ENCODE measurements at regions not wholly inside any gene's neighbourhood (a gene's known extent, or its start where the extent isn't known, plus 50 kb on each side); places are given as distances from the start of the nearest gene placed in this dataset.

DNA sequence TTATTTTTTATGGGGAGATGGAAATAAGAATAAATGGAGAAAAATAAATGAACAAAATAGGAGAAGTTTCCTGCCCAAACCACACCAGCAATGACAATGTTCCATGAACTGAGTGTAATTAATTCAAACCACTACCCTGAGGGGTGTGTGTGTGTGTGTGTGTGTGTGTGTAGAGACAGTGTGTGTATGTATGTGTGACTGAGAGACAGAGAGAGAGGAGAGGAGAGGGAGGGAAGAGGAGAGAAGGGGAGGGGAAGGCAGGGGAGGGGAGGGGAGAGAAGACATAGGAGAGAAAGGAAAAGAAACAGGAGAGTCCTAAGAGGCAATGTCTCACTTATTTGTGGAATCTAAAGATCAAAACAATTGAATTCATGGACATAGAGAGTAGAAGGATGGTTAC lies 65.0 kb upstream of the POU2AF1 start:
- DNase-seq = peak; percentile 60 to 78

- peak; percentile 79 to 92 for DNase-seq
Observed at GRCh38 chr11:111443640-111444039, 64.6 kb upstream of the POU2AF1 start.

- DNase-seq = no peak
Observed at GRCh38 chr11:111443032-111443431, 64.0 kb upstream of the POU2AF1 start.

- no peak for DNase-seq
Observed at GRCh38 chr11:111441443-111441842, 62.4 kb upstream of the POU2AF1 start.

DNA sequence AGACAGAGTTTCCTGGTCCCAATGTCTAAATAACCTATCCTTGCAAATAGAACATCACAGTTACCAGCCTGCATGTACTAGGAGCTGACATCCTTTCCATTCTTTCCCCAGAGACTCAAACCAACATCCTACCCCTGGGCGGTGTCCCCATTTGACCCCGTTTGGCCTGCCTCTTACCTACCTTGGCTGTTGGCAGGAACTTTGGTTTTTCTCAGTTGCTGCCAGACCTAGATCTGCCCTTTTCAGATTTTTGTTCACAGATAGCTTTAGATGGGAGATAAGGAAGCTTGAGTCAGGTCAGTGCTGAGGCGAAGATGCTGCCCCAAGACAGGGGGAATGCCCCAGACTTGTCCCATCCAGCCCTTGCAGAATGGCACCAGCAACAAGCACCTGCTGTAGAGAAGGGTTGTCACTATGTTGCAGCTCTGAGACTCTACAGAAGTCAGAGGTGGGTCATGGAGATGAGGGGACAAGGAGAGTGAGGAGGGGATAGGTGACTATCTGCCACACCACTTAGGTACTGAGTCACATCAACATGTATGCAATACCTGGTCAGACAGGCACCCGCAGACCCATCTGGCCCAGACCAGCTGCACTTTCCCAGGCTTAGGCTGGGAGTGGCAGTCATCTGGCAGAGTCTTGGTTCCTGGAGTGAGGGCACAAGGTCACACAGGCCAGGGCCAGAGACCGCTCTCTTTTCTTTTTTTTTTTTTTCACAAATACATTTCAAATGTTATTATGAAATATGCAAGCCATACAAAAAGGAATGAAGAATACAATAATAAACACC lies 61.5 kb upstream of the POU2AF1 start:
- DNase-seq = no peak

DNA sequence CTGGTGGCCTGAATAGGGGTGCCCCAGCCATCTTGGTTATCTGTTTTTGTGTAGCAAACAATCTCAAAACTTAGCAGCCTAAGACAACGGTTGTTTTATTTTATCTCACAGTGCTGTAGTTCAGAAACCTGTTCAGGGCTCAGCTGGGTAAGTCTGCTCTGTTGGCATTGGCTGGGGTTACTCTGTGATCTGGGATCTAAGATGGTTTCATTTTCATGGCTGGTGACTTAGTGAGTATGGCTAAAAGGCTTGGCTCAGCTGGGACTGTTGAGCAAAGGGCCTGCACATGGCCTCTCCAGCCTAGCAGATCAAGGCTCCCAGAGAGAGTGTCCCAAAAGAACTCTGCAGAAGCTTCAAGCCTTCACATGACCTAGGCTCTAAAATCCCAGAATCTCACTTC lies 60.8 kb upstream of the POU2AF1 start:
- no peak for DNase-seq

DNA sequence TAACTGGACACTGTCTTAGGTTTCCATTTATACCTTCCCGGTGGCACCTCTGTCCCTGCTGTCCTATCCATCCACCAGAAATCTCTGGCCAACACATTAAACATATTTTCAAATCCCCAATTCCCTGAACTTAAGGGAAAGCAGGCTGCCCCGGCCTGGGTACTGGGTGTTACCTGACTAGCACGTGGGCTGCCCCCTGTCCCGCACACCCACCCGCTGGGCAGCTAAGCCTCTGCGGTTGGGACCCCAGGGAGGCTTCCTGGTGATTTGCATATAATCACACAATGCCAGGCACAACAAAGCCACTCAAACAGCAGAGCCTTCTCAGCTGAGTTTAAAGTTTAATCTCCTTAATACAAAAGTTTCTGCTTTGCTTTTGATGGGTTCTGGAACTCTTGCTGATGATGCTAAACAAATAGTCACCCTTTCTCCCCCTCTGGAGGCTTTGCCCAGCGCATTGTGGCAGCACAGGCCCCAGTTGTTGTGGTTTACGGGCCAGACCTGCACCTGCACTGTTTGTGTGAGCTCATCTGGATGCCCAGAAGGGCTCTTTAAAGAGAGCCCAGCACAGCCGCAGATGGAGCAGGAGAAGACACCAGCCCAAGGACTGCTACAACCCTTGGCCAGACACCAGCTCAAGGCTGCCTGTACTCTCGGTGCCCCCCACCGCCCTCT lies 59.9 kb upstream of the POU2AF1 start:
- peak; percentile 50 to 88 for DNase-seq

GRCh38 chr11:111438168-111438567 lies 59.1 kb upstream of the POU2AF1 start:
- no peak for DNase-seq

DNA sequence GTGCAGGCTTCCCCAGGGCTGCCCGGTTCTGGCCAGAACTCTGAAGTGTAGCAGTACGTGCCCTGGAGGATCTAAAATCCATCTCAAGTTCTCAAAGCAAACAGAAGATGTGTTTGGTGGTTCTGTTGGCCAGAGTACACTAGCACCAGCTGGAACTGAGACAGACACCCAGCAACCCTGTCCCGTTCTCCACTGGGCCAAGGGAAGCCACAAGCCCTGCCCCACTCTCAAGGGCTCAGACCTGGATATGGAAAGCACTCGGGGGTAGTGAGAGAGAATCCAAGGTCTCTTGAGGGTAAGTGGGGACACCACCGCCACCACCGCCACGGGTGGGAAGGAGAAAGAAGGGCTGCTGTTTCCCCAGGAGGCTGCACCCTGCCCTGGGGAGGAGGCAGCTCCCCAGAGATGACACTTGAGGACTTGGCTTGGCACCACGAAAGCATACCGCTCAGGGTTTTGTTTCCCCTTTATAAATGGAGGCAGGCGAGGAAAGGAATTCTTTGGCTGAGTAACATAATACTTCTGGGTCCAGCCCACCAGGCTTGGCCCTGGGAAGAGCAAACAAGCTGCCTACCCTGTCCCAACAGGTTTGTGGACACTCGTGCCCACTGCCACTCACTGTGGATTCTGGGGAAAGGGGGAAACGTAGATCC lies 56.1 kb upstream of the POU2AF1 start:
- peak in 1 of 2 experiments; percentile 50 for DNase-seq

DNA sequence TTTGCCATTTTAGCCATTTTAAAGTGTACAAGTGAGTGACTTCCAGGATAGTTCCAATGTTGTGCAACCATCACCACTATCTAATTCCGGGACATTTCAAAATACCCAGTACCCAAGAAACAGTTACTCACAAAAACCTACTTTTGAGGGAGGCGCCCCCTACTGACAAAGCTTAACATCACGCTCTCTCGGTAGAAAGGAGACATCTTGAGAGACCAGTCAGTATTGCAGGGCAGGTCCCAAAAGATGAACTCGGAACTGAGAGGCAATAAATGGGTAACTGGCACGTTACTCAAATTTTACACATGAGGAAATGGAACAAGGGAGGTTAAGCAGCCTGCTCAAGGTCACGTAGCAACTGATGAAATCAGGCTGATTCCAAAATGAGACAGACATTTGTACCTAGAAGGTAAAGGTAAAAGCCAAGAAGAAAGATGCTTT lies 50.0 kb upstream of the POU2AF1 start:
- DNase-seq = peak; percentile 52 to 85

All from NCI-H526 (cell line).